ENCODE measurements at regions not wholly inside any gene's neighbourhood (a gene's known extent, or its start where the extent isn't known, plus 50 kb on each side); places are given as distances from the start of the nearest gene placed in this dataset.

- no peak for DNase-seq
Measured at GRCh38 chr7:130931423-130931822, 197.4 kb upstream of the KLF14 start.

GRCh38 chr7:130932088-130932487 is 198.1 kb upstream of the KLF14 start:
- no peak for DNase-seq

GRCh38 chr7:130932667-130933432 is 198.8 kb upstream of the KLF14 start:
- no peak for DNase-seq

GRCh38 chr7:130933919-130934318 is 199.9 kb upstream of the KLF14 start:
- no peak for DNase-seq

DNA sequence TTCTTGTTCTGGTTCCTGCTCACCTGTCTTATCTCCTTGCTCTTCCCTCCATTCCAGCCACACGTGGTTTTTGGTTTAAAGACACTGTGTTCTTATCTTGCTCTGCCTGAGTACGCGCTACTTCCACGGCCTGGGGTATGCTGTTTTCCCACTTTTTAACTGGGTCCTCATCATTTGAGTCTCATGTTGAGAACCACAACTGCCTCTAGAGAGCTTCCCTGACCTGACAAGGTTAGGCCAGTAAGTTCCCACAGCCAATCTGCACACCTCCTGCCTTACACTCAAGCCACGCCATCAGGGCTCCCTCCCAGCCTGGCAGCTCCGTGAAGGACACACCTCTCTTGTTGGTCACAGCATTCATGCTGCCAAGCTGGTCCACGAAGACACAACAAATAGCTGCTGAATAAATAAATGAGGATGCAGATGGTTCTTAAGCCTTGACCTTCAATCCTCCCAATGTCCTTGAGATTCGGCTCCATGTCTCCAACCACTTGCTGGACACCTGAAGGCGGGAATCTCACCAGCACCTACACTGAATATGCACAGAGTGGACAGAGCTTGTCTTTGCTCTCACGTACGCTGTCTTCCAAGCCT is 201.7 kb upstream of the KLF14 start:
- no peak for DNase-seq

DNA sequence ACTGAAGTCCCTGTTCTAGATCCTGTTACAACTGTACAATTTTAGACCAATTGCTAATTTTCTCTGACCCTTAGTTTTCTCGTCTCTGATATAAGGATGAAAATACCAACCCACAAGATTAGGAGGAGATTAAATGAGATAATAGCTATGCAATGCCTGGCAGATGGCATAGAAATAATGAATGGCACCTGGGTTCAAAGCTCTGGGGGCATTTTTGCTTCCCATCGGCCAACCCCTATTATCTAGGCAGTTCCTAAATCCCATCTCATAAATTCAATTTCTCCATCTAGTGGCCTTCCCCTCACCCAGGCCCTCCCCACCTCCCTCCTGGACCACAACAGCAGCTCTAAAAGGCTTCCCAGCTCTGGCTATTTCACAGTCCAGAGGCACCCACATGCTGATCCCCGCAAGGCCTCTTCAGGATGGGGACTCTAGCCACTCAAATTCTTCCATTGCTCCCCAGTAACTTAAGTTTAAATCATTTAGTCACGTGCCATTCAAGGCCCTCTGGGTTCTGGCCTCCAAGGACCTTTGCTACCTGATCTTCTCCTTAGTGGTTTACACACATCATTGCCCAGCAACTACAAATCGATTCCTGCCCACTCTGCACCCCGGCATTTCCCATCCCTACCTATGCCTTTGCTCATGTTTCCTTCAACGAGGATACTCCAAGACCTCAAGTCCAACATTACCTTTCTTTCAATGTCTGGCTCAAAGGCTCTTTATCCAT is 202.4 kb upstream of the KLF14 start:
- DNase-seq = no peak

GRCh38 chr7:130937016-130937415 is 203.0 kb upstream of the KLF14 start:
- DNase-seq = no peak

- no peak for DNase-seq
Measured at GRCh38 chr7:130937830-130938229, 203.8 kb upstream of the KLF14 start.

DNA sequence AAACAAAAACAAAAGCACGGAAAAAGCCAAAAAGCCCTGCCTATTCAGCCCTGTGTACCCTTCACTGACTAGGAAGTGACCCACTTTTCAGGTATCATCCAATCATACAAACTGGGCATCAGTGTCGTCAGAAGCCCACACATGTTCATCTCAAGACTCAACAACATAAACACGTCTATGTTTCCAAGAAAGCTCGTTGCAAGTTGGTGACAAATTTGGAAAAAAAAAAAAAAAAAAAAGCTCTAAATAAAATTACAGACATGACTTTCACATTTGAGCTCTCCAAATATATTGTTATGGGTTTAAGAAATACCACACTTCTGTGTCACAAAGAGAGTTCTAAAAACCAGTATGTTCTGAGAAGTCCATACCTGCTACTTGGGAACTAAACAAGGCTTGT is 204.7 kb upstream of the KLF14 start:
- DNase-seq = no peak

DNA sequence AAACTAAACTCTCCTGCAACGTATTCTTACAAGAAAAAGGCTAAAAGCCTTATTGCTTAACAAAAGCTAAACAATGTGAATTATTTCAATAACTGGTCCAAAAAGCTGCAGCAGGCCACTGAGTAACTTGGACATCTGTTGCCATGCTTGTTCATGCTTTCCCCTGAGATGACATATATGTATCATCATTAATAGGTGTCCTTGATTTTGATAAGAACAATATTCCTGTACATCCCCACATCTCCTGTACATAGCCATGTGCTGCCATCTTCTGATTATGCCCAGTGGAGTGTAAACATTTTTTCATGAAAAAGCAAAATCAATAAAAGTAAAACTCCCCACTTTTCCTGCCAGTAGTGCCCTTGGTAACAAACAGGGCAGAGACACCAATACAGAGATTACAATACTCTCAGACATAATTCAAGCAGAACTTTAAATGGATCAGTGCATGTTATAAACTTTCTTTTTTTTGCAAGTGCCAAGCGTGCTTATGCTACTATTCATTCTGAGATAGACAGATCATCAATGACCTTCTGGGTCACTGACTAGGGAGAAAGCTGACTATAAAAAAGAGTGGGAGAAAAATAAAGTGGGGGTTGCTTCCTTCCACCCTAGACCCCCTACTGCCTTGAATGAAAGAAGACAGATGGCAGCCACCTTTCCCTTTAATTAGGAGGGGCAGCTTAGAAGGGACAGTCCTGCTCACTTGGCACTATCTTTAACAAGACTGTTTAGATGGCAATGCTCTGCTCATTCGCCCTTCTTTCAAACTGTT is 205.5 kb upstream of the KLF14 start:
- no peak for DNase-seq

- DNase-seq = no peak
Measured at GRCh38 chr7:130940326-130940725, 206.3 kb upstream of the KLF14 start.

DNA sequence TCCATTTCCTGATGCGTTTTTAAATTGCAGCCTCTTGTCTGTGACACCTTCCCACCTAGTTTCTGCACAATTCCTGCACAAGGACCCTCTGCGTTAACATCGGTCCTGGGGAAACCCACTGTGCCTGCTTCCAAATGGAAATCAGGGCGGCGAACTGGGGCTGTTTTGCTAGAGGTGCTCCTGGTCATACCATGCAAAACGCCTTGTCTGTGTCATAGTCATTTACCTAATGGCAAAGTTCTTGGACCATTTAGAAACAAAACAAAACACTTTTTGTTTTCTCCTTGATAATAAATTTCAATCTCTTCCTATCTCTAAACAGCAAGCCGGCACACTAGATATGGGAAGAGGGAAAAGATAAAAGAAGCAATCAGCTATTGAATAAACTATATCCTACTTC is 206.9 kb upstream of the KLF14 start:
- no peak for DNase-seq

GRCh38 chr7:130941322-130942210 is 207.6 kb upstream of the KLF14 start:
- peak; percentile 68 for DNase-seq

DNA sequence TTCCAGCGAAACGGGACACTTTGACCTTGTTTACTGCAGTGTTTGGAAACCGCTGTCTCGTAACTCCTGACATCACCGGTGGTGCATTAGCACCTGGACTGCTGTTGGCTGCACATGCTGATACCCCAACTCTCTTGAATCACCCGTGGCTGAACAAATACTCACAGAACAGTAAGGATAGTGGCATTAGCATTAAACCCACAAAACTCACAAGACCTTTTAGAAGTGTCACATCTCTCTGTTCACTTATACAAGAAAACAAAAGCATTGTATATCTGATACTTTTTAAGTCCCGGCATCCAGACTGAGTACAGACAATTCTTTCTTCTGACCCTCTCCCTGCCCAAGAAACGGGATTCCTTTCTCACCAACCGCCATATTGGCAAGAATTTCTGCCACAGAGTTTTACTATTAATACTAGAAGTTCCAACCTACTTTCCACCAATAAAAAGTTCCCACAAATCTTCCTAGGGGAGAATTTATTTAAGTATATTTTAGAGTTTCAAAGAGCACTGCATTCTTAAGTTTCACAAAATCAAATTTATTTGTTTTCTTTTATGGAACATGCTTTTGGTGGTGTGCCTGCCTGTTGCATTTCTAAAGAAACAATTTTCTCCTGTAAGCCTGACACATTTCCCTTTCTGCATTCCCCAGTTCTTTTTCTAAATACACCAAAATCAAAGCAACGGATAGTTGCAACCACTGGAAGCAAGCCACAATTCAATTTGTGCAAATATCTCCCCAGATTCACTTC is 208.4 kb upstream of the KLF14 start:
- DNase-seq = no peak

GRCh38 chr7:130943336-130943901 is 209.4 kb upstream of the KLF14 start:
- peak; percentile 89 for DNase-seq

- DNase-seq = no peak
Measured at GRCh38 chr7:130943981-130944380, 210.0 kb upstream of the KLF14 start.

DNA sequence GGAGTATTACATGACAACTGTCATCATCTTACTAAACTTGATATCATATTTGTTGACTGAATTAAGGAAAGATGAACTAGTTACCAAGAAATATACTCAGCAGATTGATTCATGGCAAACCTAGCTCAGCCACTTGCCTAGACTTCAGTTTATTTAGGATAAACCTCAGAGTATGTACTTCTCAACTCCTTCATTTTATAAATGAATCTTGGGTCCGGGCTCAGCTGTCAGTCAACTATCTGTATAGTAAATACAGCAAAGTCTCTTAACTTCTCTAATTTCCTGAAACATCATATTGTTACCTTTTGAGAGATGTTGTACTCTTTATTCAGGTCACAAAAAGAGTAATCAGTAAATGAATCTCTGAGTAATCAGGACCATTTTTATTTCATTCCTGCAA is 211.0 kb upstream of the KLF14 start:
- DNase-seq = no peak

DNA sequence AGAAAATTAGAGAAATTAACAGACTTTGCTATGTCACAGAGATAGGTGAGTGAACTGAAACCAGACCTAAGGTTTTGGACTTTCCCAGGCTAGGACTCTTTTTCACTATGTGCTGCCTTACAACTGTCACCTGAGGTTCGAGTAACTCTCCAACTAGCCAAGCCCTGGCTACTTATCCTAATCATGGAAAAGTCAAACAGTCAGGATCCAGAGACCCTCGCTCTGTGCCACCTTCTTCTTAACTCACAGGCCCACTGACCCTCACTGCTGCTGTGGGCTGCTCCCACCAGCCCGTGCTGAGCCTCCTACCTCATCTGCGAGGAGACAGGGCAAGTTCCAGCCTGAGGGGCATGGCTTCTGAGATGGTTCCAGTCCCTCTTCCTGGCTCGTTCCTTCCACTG is 211.4 kb upstream of the KLF14 start:
- DNase-seq = no peak

- DNase-seq = no peak
Measured at GRCh38 chr7:130946114-130946513, 212.1 kb upstream of the KLF14 start.

DNA sequence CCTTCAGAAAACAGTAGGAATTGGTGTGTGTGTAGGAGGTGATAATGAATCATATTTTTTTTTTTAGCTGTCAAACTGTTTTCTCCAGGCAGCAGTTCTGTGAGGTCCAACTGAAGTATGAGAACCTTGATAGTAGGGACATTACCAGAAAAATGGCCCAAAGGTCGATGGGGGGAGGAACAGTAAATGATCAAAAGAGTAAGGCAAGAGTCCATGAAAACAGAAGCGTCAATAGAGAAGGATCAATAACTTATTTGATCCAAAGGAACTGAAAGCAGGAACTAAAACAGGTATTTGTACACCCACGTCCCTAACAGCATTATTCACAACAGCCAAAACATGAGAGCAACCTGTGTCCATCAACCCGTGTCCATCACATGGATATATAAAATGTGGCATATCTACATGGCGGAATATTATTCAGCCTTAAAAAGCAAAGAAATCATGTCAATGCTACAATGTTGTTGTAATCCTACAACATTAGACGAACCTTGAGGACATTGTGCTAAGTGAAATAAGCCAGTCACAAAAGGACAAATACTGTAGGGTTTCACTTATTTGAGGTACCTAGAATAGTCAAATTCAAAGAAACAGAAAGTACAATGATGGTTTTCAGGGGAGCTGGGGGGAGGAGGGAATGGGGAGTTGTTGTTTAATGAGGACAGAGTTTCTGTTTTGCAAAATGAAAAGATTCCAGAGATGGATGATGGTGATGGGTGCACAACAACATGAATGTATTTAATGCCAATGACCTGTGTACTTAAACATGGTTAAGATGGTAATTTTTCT is 214.0 kb upstream of the KLF14 start:
- DNase-seq = no peak

Measured in inflammatory macrophage treated with lipopolysaccharide for 4 hours (primary cell).